ENCODE measurements at regions not wholly inside any gene's neighbourhood (a gene's known extent, or its start where the extent isn't known, plus 50 kb on each side); places are given as distances from the start of the nearest gene placed in this dataset.

DNA sequence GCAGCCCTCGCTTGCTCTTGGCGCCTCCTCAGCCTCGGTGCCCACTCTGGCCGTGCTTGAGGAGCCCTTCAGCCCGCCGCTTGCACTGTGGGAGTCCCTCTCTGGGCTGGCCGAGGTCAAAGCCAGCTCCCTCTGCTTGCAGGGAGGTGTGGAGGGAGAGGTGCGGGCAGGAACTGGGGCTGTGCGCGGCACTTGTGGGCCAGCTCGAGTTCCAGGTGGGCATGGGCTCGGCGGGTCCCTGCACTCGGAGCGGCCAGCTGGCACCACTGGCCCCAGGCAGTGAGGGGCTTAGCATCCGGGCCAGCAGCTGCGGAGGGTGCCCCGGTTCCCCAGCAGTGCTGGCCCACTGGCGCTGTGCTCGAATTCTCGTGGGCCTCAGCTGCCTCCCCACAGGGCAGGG is 152.1 kb upstream of the SEMA3C start:
- TF ChIP-seq, protein P1, sequence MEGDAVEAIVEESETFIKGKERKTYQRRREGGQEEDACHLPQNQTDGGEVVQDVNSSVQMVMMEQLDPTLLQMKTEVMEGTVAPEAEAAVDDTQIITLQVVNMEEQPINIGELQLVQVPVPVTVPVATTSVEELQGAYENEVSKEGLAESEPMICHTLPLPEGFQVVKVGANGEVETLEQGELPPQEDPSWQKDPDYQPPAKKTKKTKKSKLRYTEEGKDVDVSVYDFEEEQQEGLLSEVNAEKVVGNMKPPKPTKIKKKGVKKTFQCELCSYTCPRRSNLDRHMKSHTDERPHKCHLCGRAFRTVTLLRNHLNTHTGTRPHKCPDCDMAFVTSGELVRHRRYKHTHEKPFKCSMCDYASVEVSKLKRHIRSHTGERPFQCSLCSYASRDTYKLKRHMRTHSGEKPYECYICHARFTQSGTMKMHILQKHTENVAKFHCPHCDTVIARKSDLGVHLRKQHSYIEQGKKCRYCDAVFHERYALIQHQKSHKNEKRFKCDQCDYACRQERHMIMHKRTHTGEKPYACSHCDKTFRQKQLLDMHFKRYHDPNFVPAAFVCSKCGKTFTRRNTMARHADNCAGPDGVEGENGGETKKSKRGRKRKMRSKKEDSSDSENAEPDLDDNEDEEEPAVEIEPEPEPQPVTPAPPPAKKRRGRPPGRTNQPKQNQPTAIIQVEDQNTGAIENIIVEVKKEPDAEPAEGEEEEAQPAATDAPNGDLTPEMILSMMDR (IDR thresholded peaks at IDR 0.05), result no peak
- TF ChIP-seq POLR2AphosphoS5 (IDR thresholded peaks at IDR 0.05) (no peak), EP300 (IDR thresholded peaks at IDR 0.05) (no peak), POLR2A (IDR thresholded peaks at IDR 0.05) (no peak)

Measured in suprapubic skin (tissue), 4 donors.